GM19324 (cell line): ENCODE measurements at regions not wholly inside any gene's neighbourhood (a gene's known extent, or its start where the extent isn't known, plus 50 kb on each side); places are given as distances from the start of the nearest gene placed in this dataset.

Experiments
- ATAC-seq: cut with Tn5 transposase; IDR thresholded peaks from one replicate; pipeline ENCODE4 v1.9.1; 2021; ENCODE audit warnings: mild to moderate bottlenecking, moderate library complexity; ENCODE audit not compliant: unreplicated experiment, low FRiP score

DNA sequence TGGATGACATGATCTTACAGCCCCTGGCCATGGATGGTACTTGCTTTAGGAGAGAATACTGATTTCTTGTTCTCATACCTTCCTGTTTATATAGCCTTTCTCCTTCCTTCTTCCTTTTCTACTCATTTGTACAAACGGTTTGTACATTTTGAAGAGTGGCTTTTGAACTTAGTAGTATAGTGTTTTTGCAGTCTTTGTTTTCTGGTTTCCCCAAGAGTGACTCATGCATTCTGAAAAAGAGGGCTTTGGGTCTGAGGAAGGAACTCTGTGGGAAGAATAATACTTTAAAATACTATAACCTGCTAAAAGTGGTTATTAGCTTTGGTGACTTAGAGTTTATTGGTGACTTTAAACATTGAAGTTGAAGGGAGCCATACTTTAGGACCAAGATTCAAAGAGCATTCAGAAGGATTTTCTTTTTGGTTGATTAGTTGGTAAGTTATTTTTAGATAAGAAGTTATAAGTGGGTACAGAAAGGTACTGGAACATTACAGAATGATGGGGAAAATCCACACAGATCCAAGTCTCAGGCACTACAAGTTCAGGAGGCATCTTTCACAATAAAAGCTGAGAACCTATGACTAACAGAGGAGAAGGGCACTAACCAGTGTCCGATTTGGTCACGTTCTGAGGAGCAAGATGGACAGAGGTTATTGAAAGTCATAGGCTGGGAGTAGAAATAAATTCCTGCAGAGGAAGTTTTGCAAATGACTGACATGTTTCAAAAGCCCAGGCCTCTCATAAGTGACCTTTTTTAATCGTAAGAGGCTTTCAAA, 369.6 kb upstream of the AZI2 start:
- ATAC-seq: no peak

DNA sequence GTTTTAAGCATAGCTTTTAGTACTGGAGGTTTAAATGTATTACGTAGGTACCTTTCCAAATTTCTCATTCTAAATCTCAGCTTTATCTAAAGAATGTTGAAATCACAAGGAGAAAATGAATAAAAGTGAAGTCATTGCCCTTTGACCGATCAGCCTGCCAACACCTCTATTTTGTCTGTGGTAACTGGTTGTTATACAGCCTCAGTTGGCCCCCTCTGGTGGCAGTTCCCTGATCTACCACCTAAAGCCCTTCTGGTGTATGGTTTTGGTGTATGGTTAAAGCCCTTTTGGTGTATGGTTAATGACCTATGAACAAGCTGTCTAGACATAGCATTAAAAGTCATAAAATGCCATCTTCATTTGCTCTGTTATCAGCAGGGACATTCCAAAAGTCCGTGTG, 378.2 kb upstream of the AZI2 start:
- peak; percentile 83 for ATAC-seq

DNA sequence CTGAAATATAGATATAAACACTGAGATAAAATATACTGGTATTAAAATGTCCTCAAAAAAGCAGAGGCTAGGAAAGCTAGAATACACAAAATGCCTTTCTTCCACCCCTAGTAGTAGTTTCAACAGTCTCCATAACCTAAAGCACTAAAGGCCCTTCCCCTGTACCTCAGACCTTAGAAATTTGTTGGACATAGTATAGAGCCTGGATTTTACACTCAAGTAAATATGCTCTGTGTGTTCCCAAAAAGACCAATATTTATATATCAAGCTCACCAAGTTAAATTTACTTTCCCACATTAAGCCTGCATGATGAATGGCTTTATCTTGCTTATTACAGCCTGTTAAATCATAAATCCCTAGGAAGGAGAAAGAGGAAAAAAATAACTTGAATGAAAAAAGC, 378.7 kb upstream of the AZI2 start:
- ATAC-seq: no peak

DNA sequence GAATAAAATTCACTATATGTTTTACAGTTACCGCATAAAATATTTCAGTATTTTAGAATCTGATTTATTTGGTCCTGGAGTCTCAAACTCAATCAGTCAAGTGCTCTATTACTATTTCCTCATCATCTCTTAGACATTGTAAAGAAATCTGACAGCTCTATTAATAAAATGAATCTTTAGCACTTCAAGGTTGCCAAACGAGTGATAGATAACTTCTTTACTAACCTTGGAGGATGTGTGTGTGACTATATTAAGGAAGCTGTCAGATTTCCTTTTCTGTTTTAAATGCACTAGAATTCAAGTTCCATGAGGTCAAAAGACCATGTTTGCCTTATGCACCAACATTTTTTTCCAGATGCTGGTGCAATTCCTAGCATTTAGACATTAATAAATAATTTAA, 389.8 kb upstream of the AZI2 start:
- no peak for ATAC-seq

DNA sequence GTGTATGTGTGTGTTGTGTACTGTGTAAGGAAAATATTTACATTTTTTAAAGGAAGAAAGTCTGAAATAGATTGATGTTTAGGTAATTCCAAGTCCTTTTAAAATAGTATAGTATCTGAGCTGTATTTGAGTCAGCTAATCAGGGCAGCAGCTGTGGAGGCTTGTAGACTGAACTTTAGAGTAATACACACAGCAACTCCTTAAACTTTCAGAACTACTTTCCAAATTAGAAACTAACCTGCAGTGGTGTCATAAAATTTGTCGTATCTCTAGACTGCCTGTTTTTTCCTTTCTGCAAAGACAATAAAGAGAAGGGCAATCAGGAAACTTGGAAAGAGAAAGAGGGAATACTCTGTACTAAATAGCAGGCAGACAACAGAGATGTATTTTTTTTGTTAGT, 391.0 kb upstream of the AZI2 start:
- no peak for ATAC-seq

DNA sequence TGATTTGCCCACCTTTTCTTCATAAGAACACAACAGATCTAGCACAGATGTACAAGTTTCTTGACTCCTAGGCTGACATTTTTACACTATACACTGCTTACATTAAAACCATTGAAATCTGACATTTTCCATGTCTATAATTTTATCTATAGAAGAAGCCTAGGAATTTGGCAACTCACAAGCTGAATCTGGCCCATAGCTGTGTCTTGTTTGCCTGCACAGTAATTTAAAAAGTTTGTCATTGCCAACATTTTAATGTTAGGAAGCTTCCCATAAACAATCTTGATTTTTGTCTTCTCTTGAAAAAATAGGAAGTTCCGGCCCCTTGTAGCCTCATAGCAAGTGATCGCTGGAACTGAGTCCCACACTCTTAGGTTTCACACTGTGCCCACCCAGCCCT, 394.6 kb upstream of the AZI2 start:
- no peak for ATAC-seq

DNA sequence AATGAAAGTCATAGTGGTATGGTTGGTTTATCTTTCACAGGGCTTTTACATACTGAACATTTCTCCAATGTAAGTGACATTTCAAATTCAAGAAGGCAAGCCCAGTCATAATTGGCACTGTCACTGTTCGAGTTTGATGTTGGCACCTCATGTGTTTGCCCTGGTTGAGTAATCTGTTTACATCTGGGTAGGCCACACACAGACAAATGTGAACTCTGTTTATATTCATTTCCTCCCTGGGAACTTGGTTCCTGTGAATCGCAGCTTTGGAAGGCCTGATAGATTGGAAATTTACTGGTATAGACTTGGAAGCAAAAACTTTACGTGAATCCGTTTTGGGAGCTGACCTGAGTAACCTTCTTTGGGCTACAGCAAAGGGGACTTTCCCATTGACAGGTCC, 395.2 kb upstream of the AZI2 start:
- ATAC-seq: no peak

DNA sequence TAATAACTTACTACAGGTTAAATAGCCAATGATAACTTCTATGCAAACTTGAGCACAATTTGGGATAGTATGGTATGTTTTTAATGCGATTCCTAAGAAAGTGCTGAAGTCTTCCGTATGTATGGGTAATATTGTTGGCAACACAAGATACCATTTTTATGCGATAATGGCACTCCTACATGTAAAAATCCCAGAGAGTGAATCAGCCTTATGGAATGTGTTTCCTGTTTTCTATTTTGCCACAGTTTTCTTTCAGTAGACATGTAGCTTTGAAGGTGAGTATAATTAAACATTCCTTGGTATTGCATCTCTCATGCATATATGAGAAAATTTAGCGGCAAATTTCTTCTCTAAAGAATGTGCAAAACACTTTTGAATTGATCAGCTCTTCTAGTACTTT, 396.8 kb upstream of the AZI2 start:
- ATAC-seq: no peak

DNA sequence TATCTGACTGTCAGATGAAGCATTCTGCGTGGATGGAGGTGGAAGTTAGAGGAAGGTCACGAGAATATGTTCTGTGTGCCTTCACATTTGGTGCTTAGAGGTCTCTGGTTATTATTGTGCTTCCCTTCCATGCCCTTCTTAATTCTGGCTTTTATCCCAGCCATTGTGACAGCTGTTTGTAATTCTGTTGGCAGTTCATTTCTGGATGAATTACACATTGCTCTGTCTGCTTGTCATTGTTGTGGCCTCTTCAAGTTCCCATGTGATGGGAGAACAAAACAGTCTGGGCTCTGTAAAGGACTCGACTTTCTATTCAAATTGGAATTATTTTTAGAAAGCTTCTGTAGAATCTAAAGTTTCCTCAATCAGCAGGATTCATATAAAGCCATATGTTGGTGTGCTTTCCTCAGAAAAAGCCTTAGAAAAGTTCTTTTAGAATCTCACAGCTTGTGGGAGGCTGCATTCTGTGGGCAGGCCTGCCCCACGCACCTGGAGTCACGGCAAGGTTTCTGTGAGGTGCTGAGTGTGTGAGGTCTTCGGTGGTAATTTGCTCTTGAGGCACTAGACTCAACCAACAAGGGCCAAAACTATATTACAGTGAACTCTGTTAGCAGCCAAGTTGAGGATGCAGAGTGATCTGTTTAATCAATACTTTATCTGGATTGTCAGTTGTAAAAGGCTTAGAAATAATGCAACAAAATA, 397.4 kb upstream of the AZI2 start:
- ATAC-seq: no peak

DNA sequence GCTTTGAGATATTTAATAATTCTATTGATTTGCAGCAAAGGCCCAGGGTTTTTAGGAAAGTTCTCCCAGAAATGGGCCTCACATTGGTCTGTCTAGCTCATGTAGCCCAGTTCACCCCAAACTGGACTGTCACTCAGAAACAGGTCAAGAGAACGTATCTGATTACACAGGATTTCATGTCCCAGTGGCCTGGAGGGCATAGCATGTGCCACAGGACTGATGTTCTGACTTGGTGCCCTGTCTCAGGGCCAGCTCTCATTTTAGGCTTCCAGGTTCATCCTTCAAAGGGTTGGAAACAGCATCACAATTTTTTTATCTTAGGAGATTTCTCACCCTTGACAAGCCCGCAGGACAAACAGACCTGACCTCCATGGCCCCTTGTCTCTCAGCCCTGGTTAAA, 398.4 kb upstream of the AZI2 start:
- no peak for ATAC-seq

DNA sequence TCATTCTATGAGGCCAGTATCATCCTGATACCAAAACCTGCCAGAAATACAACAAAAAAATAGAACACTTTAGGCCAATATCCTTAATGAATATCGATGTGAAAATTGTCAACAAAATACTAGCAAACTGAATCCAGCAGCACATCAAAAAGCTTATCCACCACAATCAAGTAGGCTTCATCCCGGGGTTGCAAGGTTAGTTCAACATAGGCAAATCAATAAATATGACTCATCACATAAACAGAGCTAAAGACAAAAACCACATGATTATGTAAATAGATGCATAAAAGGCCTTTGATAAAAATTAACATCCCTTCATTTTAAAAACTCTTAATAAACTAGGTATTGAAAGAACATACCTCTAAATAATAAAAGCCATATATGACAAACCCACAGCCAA, 403.2 kb upstream of the AZI2 start:
- no peak for ATAC-seq

DNA sequence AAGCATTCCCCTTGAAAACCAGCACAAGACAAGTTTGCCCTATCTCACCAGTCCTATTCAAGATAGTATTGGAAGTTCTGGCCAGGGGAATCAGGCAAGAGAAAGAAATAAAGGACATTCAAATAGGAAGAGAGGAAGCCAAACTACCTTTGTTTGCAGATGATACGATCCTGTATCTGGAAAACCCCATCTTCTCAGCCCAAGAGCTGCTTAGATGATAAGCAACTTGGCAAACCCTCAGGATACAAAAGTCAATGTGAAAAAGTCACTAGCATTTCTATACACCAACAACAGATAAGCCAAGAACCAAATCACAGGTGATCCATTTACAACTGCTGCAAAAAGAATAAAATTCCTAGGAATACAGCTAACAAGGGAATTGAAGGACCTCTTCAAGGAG, 403.7 kb upstream of the AZI2 start:
- no peak for ATAC-seq

DNA sequence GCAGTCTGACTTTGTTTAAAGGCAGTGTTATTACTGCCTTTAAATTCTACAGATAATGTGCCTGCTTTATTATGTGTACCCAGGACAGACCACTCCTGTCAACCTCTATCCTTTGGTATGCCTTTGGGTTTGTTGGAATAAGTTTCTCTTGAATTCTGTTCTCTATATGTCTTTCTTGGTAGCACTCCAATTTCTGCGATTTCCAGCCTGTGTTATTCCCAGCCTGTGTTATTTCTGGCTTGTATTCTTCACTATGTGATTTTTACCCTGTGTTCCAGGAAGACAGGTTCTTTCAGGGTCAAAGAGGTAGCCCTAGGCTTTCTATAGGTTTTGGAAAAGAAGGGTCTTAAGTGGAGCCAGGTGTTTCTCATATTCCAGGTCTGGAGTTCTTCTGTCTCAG, 407.4 kb upstream of the AZI2 start:
- ATAC-seq: no peak

DNA sequence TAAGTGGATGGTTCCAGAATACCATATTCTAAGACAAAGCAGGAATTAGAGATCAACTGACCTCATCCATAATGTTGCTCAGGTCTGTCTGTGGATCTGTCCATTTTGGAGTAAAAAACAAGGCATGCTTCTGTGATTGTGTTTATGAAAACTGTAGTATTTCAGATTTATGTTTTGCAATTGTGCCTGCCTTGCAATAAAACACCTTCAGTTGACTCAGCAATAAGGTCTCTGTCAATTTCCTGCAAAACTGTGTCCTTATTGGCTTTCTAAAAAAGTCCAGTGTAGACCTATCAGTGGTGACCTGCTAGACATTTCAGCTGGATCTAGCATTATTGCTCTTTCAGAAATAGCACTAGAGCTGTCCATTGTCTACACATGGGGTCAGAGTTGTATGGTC, 409.5 kb upstream of the AZI2 start:
- ATAC-seq: no peak

DNA sequence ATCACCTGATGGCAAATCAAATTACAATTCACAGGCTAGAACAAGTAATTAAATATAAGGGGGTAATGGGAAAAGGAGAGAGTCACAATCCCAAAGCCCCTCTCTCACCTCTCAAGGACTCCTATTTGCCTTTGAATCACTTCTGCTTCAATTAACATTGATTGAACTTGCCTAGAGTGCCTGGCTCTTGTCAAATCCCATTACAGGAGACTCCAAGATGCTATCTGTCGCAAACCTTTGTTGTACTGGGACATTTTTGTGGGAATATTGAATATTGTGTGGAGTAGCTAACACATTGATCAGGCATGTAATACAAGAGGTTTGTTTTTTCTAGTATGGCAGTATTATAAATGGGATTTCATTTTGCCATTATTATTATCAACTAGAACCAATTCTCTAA, 412.8 kb upstream of the AZI2 start:
- no peak for ATAC-seq

DNA sequence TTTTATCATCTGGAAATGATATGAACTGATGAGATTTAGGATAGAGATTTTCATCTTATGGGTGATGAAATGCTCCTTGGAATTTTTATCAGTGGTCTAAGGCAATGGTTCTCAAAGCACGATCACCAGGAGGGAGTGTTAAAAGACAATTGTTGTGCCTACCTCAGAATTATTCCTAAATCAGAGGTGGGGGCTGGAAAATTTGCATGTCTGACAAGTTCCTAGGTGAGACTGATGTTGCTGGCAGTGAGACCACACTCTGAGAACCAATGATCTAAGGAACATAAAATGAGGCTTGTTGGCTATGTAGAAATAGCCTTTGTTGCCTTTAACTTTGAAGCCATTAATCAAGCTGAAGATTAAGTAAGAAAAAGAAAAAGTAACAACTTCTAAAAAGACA, 416.6 kb upstream of the AZI2 start:
- no peak for ATAC-seq

DNA sequence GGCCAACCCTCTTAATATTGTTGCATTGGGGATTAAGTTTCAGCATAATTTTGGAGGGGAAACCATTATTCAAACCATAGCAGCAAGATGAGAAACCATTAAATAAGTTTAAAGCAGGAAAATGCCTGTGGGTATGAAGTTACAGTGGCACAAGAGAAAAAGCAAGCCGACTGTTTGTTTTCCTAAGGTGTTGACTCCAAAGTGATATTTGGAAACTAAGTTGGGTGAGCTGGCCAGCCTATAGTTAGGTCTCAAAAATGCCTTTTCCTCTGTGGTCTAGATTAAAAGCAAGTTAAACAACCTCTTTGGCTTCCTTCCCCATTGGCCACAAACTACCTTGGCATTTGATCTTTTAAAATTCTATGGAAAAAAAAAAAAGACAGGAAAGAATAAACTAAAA, 419.8 kb upstream of the AZI2 start:
- ATAC-seq: no peak

DNA sequence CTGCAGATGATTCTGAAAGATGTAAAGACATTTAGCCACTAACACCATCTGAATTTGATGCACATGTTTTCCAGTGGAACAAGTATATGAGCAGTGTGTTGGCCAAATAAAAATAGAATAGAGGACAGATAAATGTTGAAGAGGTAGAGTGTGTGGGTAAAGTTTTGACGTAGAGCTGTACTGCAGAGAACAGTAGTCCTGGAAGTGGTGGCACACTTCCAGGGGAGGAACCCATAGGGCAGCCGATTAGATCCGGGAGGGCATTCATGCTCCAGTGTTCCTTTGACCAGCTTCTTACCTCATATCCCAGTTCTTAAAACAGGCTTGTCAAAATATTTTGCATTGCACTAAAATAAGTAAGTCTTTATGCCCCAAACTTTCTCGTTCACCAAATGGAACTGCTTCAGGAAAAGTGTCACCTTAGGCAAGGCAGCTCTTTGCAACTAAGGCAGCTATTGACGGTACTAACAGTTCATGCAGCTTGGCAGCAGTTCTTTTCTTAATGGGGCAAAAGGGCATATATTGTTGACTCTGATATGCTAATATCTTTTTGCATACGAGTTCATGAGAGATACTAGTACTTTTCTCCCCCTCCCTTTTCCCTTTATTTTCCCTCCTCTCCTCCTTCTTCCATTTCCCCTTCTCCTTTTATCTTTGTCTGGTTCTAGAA, 429.3 kb upstream of the AZI2 start:
- no peak for ATAC-seq

DNA sequence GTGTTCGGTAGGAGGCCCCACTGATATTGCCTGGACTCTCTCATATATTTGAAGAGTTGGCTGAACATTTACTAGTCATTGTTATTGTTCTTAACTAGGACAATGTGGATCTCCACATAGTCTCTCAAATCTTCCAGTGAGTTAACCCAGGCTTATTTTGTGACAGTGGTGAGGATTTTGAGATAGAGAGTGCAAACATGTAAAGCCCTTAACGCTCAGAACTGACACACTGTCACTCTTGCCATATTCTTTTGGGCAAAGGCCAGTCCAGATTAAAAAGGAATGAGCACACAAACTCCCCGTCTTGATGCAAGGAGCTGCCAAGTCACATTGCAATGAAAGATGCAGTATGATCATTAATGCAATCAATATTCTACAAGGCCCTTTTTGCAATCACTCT, 431.9 kb upstream of the AZI2 start:
- no peak for ATAC-seq

DNA sequence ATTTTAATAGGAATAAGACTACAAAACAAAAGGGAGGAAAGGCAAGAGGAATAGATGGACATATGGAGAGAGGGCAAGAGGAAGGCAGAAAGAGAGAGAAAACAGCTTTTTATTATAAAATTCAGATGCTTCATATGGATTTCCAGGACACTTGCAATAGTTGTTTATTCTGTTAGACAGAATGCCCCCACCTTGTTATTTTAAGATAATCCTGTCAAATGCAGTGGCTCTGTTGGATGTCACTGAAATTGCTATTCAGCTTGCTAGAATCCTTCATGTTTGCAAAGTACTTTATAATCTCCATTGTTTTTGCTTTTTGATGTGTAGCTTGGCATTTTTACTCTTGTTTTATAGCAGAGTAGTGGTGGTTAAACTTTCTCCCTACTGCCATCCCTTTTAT, 432.4 kb upstream of the AZI2 start:
- ATAC-seq: no peak

DNA sequence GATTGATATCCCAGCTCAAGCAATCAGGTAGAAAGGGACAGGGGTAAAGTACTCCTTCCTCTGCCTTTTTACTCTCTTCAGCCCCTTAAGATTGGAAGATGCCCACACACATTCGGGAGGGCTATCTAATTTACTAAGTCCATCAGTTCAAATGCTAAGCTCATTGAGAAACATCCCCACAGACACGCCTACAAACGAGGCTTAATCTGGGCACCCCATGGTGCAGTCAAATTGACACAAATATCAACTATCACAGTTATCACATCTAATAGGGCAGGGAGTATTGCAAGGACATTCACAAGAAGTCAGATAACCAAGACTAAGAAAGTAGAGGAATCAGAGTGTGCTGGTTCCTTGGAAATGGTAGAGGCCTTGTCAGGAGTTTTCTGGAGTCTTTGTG, 437.8 kb upstream of the AZI2 start:
- ATAC-seq: no peak

DNA sequence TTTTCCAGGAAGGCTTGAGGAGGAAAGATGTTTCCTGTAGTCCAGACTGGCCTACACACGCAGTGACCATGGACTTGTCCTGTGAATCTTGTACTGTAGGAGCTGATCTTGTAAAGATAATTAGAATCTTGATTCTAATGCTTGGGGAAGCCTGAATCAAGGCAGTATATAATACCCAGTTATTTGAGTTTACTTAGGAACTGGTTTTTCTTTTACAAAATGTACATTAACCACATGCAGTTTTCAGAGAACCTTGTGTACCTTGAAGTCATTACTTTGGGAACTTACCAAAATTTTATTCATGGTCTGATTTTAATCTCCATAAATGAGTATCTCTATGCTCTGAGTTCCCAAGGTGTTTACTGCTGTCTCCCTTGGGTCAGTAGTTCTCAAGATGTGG, 439.9 kb upstream of the AZI2 start:
- ATAC-seq: no peak
